ENCODE measurements at regions not wholly inside any gene's neighbourhood (a gene's known extent, or its start where the extent isn't known, plus 50 kb on each side); places are given as distances from the start of the nearest gene placed in this dataset.

- no peaks in the 10 kb centered on the region for H3K36me3 ChIP-seq (ENCODE audit: control insufficient read depth in 2 of 2, extremely low read depth in 1 of 2, insufficient read depth in 2 of 2, low read length in 2 of 2)
- DNase-seq (ENCODE audit: low read depth, low spot score) = no peak
- no peak for TF ChIP-seq EZH2 (IDR thresholded peaks at IDR 0.05; ENCODE audit: low read length)
- TF ChIP-seq, protein P1, sequence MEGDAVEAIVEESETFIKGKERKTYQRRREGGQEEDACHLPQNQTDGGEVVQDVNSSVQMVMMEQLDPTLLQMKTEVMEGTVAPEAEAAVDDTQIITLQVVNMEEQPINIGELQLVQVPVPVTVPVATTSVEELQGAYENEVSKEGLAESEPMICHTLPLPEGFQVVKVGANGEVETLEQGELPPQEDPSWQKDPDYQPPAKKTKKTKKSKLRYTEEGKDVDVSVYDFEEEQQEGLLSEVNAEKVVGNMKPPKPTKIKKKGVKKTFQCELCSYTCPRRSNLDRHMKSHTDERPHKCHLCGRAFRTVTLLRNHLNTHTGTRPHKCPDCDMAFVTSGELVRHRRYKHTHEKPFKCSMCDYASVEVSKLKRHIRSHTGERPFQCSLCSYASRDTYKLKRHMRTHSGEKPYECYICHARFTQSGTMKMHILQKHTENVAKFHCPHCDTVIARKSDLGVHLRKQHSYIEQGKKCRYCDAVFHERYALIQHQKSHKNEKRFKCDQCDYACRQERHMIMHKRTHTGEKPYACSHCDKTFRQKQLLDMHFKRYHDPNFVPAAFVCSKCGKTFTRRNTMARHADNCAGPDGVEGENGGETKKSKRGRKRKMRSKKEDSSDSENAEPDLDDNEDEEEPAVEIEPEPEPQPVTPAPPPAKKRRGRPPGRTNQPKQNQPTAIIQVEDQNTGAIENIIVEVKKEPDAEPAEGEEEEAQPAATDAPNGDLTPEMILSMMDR (optimal IDR thresholded peaks at IDR 0.05 in 1 of 3, IDR thresholded peaks at IDR 0.05 in 1 of 3, conservative IDR thresholded peaks at IDR 0.05 in 1 of 3; ENCODE audit: extremely low read depth in 1 of 3, insufficient read depth in 2 of 3, low read length in 3 of 3) = no peak
- H3K4me1 ChIP-seq (ENCODE audit: control insufficient read depth, extremely low read depth, insufficient read depth, low read length) = no peaks in the 10 kb centered on the region
- no peak overlapping the region for H2AFZ ChIP-seq (ENCODE audit: control insufficient read depth, low read length)
- H3K79me2 ChIP-seq (ENCODE audit: control insufficient read depth, insufficient read depth, low read length) = no peaks in the 10 kb centered on the region
- no peak overlapping the region for H3K4me3 ChIP-seq (ENCODE audit: control insufficient read depth in 2 of 3, extremely low read depth in 1 of 3, insufficient read depth in 2 of 3, low read depth in 1 of 3, low read length in 3 of 3)
- H3K9ac ChIP-seq (ENCODE audit: control insufficient read depth, extremely low read depth, insufficient read depth, low read length) = no peak overlapping the region
- dilution Hi-C loops (cut with MboI; ENCODE audit: extremely low pct_ligation_motif_present, low sequenced_read_pairs) = no loop called here
- no peaks in the 10 kb centered on the region for H3K9me1 ChIP-seq (ENCODE audit: control insufficient read depth, extremely low read depth, insufficient read depth, low read length)
- no peak overlapping the region for H3K4me2 ChIP-seq (ENCODE audit: control insufficient read depth, extremely low read depth, insufficient read depth, low read depth, low read length)
- H3K9me3 ChIP-seq (ENCODE audit: control insufficient read depth, low read depth, low read length) = no peaks in the 10 kb centered on the region
- FAIRE-seq = no peak
- no peaks in the 10 kb centered on the region for H4K20me1 ChIP-seq (ENCODE audit: control insufficient read depth, extremely low read depth, insufficient read depth, low read length)
- H3K27ac ChIP-seq (ENCODE audit: control insufficient read depth, insufficient read depth, low read length) = no peak overlapping the region
- no peaks in the 10 kb centered on the region for H3K27me3 ChIP-seq (ENCODE audit: control insufficient read depth, extremely low read depth, insufficient read depth, low read length)
Observed at GRCh38 chr5:167319243-167319642, 972.2 kb upstream of the WWC1 start.

DNA sequence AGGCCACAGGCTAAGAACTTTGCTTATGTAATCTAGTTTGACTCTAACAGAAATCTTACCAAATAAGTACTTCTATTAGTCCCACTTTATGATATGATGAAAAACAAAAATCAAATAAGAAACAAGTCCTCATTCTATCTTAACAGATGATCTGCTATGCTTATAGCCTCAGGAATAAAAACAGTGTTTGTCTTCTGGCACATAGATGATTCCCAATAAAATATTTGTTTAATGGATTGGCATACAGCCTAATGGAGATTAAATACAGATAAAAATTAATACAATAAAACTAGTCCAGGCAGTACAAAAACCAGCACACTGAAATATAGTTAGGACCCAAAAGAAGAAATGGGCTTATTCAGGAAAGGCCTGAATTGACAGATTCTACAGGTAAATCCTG lies 971.4 kb upstream of the WWC1 start:
- Histone ChIP-seq H3K9me1 (ENCODE audit: control insufficient read depth, extremely low read depth, insufficient read depth, low read length) (no peaks in the 10 kb centered on the region), H3K9ac (ENCODE audit: control insufficient read depth, extremely low read depth, insufficient read depth, low read length) (no peak overlapping the region), H3K36me3 (ENCODE audit: control insufficient read depth in 2 of 2, extremely low read depth in 1 of 2, insufficient read depth in 2 of 2, low read length in 2 of 2) (no peaks in the 10 kb centered on the region), H3K9me3 (ENCODE audit: control insufficient read depth, low read depth, low read length) (no peaks in the 10 kb centered on the region), H3K27me3 (ENCODE audit: control insufficient read depth, extremely low read depth, insufficient read depth, low read length) (no peaks in the 10 kb centered on the region), H3K4me2 (ENCODE audit: control insufficient read depth, extremely low read depth, insufficient read depth, low read depth, low read length) (no peak overlapping the region), H3K79me2 (ENCODE audit: control insufficient read depth, insufficient read depth, low read length) (no peaks in the 10 kb centered on the region), H2AFZ (ENCODE audit: control insufficient read depth, low read length) (no peak overlapping the region), H4K20me1 (ENCODE audit: control insufficient read depth, extremely low read depth, insufficient read depth, low read length) (no peaks in the 10 kb centered on the region), H3K27ac (ENCODE audit: control insufficient read depth, insufficient read depth, low read length) (no peak overlapping the region), H3K4me1 (ENCODE audit: control insufficient read depth, extremely low read depth, insufficient read depth, low read length) (no peaks in the 10 kb centered on the region), H3K4me3 (ENCODE audit: control insufficient read depth in 2 of 3, extremely low read depth in 1 of 3, insufficient read depth in 2 of 3, low read depth in 1 of 3, low read length in 3 of 3) (no peak overlapping the region)
- TF ChIP-seq EZH2 (IDR thresholded peaks at IDR 0.05; ENCODE audit: low read length) = no peak
- TF ChIP-seq, protein P1 (optimal IDR thresholded peaks at IDR 0.05 in 1 of 3, IDR thresholded peaks at IDR 0.05 in 1 of 3, conservative IDR thresholded peaks at IDR 0.05 in 1 of 3; ENCODE audit: extremely low read depth in 1 of 3, insufficient read depth in 2 of 3, low read length in 3 of 3) = no peak
- no peak for FAIRE-seq
- dilution Hi-C loops (cut with MboI; ENCODE audit: extremely low pct_ligation_motif_present, low sequenced_read_pairs) = no loop called here
- DNase-seq (ENCODE audit: low read depth, low spot score) = no peak

All from keratinocyte (primary cell).